Right atrium auricular region (tissue), 2 donors: ENCODE measurements at regions not wholly inside any gene's neighbourhood (a gene's known extent, or its start where the extent isn't known, plus 50 kb on each side); places are given as distances from the start of the nearest gene placed in this dataset.

Source experiments
- DNase-seq: peaks from one replicate; pipeline ENCODE4 v3.0.0-alpha.2; 2019; ENCODE audit warnings: low spot score
- H3K27ac ChIP-seq, 2 donors: fragments of 200-600 bp; sonication (generic); 1 replicate in 1 of 2; 2 replicates in 1 of 2; pipeline ENCODE4 v1.5.1; 2016 to 2019
- H3K27me3 ChIP-seq, 2 donors: fragments of 200-600 bp; sonication (generic); one replicate each; pipeline versions ENCODE4 v1.5.1 to v1.6.0; 2017 to 2019
- H3K36me3 ChIP-seq: fragments of 200-600 bp; sonication (generic); one replicate; pipeline ENCODE4 v1.5.1; 2016
- H3K4me1 ChIP-seq, 2 donors: fragments of 200-600 bp; sonication (generic); one replicate each; pipeline versions ENCODE4 v1.5.1 to v1.6.0; 2017 to 2019
- H3K4me3 ChIP-seq, 2 donors: fragments of 200-600 bp; sonication (generic); 1 replicate in 1 of 2; 2 replicates in 1 of 2; pipeline ENCODE4 v1.5.1; 2017 to 2019; ENCODE audit warnings: mild to moderate bottlenecking in 1 of 2, moderate library complexity in 1 of 2
- H3K9me3 ChIP-seq, 2 donors: fragments of 200-600 bp; sonication (generic); one replicate each; pipeline ENCODE4 v1.5.1; 2019
- TF ChIP-seq, protein P1 (sequence below), 2 donors: fragments of 200-600 bp; sonication (generic); IDR thresholded peaks; one replicate each; pipeline ENCODE4 v1.5.1; 2019; ENCODE audit warnings: antibody characterized with exemption in 2 of 2

DNA sequence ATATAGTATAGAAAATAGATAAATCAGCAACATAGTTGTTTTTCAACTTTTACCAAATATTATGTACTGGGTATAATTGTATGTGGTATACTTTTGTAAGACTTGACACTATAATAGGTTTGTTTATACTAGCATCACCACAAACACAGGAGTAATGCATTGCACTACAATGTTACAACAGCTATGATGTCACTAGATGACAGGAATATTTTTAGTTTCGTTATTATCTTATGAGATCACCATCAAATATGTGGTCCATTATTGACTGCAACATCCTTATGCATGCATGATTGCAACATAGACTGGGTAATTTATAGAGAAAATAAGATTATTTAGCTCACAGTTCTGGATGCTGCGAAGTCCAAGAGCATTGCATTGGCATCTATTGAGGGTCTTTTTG lies 678.4 kb upstream of the ZNF804A start:
- Histone ChIP-seq H3K9me3 (peaks cover 0 to 5% of the 10 kb centered on the region in 2 donors), H3K4me1 (no peaks in the 10 kb centered on the region), H3K4me3 (no peak overlapping the region), H3K27ac (no peak overlapping the region), H3K36me3 (no peaks in the 10 kb centered on the region), H3K27me3 (no peaks in the 10 kb centered on the region)
- no peak for DNase-seq
- TF ChIP-seq, protein P1, sequence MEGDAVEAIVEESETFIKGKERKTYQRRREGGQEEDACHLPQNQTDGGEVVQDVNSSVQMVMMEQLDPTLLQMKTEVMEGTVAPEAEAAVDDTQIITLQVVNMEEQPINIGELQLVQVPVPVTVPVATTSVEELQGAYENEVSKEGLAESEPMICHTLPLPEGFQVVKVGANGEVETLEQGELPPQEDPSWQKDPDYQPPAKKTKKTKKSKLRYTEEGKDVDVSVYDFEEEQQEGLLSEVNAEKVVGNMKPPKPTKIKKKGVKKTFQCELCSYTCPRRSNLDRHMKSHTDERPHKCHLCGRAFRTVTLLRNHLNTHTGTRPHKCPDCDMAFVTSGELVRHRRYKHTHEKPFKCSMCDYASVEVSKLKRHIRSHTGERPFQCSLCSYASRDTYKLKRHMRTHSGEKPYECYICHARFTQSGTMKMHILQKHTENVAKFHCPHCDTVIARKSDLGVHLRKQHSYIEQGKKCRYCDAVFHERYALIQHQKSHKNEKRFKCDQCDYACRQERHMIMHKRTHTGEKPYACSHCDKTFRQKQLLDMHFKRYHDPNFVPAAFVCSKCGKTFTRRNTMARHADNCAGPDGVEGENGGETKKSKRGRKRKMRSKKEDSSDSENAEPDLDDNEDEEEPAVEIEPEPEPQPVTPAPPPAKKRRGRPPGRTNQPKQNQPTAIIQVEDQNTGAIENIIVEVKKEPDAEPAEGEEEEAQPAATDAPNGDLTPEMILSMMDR (IDR thresholded peaks at IDR 0.05): no peak

DNA sequence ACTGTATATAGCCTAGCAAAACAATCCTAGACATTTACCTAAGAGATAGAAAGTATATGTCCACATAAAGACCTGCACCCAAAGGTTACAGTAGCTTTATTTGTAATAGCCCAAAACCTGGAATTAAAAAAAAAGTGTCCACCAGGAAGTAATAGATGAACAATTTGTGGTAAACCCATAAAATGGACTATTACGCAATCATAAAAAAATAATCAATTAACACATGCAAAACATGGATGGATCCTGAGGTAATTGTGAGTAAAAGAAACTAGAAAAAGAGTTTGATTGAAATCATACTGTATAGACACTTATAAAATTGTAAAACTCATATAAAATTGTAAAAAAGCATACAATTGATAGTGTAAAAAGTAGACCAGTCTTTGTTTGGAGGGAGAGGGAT lies 673.0 kb upstream of the ZNF804A start:
- H3K27ac ChIP-seq: no peak overlapping the region
- peaks cover 0 to 5% of the 10 kb centered on the region in 2 donors for H3K9me3 ChIP-seq
- TF ChIP-seq, protein P1 (IDR thresholded peaks at IDR 0.05): no peak
- DNase-seq: no peak
- no peak overlapping the region for H3K4me3 ChIP-seq
- no peaks in the 10 kb centered on the region for H3K27me3 ChIP-seq
- no peaks in the 10 kb centered on the region for H3K36me3 ChIP-seq
- H3K4me1 ChIP-seq: no peaks in the 10 kb centered on the region

- Histone ChIP-seq H3K36me3 (no peaks in the 10 kb centered on the region), H3K4me1 (no peaks in the 10 kb centered on the region), H3K27me3 (no peaks in the 10 kb centered on the region), H3K4me3 (no peak overlapping the region), H3K27ac (no peak overlapping the region), H3K9me3 (no peaks in the 10 kb centered on the region)
- TF ChIP-seq, protein P1 (IDR thresholded peaks at IDR 0.05): no peak
- no peak for DNase-seq
Measured at GRCh38 chr2:183926433-183926832, 671.9 kb upstream of the ZNF804A start.

GRCh38 chr2:183927406-183928325 lies 670.7 kb upstream of the ZNF804A start:
- Histone ChIP-seq H3K27me3 (no peaks in the 10 kb centered on the region), H3K4me1 (no peaks in the 10 kb centered on the region), H3K27ac (no peak overlapping the region), H3K9me3 (no peaks in the 10 kb centered on the region), H3K4me3 (no peak overlapping the region), H3K36me3 (no peaks in the 10 kb centered on the region)
- TF ChIP-seq, protein P1 (IDR thresholded peaks at IDR 0.05): no peak
- no peak for DNase-seq

GRCh38 chr2:183935005-183935404 lies 663.3 kb upstream of the ZNF804A start:
- Histone ChIP-seq H3K27ac (no peak overlapping the region), H3K27me3 (no peaks in the 10 kb centered on the region), H3K4me3 (no peak overlapping the region), H3K9me3 (peaks cover 0 to 21% of the 10 kb centered on the region in 2 donors), H3K4me1 (no peaks in the 10 kb centered on the region), H3K36me3 (no peaks in the 10 kb centered on the region)
- DNase-seq: no peak
- TF ChIP-seq, protein P1 (IDR thresholded peaks at IDR 0.05): no peak
